OCI-LY7 (cell line): ENCODE measurements at regions not wholly inside any gene's neighbourhood (a gene's known extent, or its start where the extent isn't known, plus 50 kb on each side); places are given as distances from the start of the nearest gene placed in this dataset.

Experiments
- EZH2phosphoT487 ChIP-seq: fragments of 200-600 bp; sonication (generic); IDR thresholded peaks from 2 replicates; pipeline ENCODE4 v1.6.1; 2018; ENCODE audit warnings: low read depth, borderline replicate concordance, mild to moderate bottlenecking, mixed run types, antibody characterized with exemption, low read length, moderate library complexity, mixed read lengths
- TF ChIP-seq, protein P1 (sequence below): fragments of 200-600 bp; sonication (generic); conservative IDR thresholded peaks from 2 replicates; pipeline ENCODE4 v1.5.1; 2014; ENCODE audit warnings: mild to moderate bottlenecking, antibody characterized with exemption, low read length, moderate library complexity, mixed read lengths

GRCh38 chr11:129307162-129307561 is 68.5 kb upstream of the BARX2 start:
- TF ChIP-seq, protein P1, sequence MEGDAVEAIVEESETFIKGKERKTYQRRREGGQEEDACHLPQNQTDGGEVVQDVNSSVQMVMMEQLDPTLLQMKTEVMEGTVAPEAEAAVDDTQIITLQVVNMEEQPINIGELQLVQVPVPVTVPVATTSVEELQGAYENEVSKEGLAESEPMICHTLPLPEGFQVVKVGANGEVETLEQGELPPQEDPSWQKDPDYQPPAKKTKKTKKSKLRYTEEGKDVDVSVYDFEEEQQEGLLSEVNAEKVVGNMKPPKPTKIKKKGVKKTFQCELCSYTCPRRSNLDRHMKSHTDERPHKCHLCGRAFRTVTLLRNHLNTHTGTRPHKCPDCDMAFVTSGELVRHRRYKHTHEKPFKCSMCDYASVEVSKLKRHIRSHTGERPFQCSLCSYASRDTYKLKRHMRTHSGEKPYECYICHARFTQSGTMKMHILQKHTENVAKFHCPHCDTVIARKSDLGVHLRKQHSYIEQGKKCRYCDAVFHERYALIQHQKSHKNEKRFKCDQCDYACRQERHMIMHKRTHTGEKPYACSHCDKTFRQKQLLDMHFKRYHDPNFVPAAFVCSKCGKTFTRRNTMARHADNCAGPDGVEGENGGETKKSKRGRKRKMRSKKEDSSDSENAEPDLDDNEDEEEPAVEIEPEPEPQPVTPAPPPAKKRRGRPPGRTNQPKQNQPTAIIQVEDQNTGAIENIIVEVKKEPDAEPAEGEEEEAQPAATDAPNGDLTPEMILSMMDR = no peak
- TF ChIP-seq EZH2phosphoT487 = no peak
